SK-N-SH (cell line): ENCODE measurements at regions not wholly inside any gene's neighbourhood (a gene's known extent, or its start where the extent isn't known, plus 50 kb on each side); places are given as distances from the start of the nearest gene placed in this dataset.
"Not testable (repeated sequence)": the region's sequence is repeated elsewhere in the genome, so short reads cannot be mapped to it uniquely, and the experiment has no call there.

Source experiments
- CTCF ChIA-PET: fragments of 300-600, 350-600 bp; formaldehyde crosslinking; extraction: SDS; loops from one replicate; lab custom pipeline; 2021; lab: Yijun Ruan, JAX
- POLR2A ChIA-PET: fragments of 350-600 bp; sonication (Branson Sonifier 250); formaldehyde crosslinking; extraction: SDS; loops from one replicate; lab custom pipeline; 2020; ENCODE audit warnings: antibody characterized with exemption, inconsistent platforms; lab: Yijun Ruan, JAX
- DNase-seq: peaks from one replicate; pipeline ENCODE4 v3.0.0; 2012
- H2AFZ ChIP-seq: fragments of 200-600 bp; sonication (generic); 2 replicates; pipeline ENCODE4 v1.8.1; 2016; ENCODE audit warnings: antibody characterized with exemption, mild to moderate bottlenecking, low read depth
- H3F3A ChIP-seq: fragments of 200-600 bp; sonication (generic); replicated peaks from 2 replicates; pipeline ENCODE3; 2016; ENCODE audit warnings: antibody characterized with exemption, mild to moderate bottlenecking; ENCODE audit not compliant: insufficient read depth
- H3K27ac ChIP-seq, 2 experiments: fragments of 200-500 bp in 1 of 2; fragments of 200-600 bp in 1 of 2; sonication (Bioruptor generic) in 1 of 2; sonication (generic), shearing (Covaris generic) in 1 of 2; 2 replicates each; pipeline versions ENCODE4 v1.5.1 to v1.6.1; 2014 to 2016; ENCODE audit warnings: low read depth in 2 of 2, inconsistent platforms in 1 of 2, low read length in 1 of 2, mild to moderate bottlenecking in 1 of 2, mixed read lengths in 1 of 2
- H3K27me3 ChIP-seq: fragments of 200-600 bp; sonication (generic), shearing (Covaris generic); 2 replicates; pipeline ENCODE4 v1.6.1; 2016; ENCODE audit warnings: mixed run types; ENCODE audit not compliant: insufficient read depth
- H3K36me3 ChIP-seq, 2 experiments: fragments of 200-500 bp in 1 of 2; fragments of 200-600 bp in 1 of 2; sonication (Bioruptor generic) in 1 of 2; sonication (generic) in 1 of 2; replicated peaks in 1 of 2; 2 replicates each; pipeline versions ENCODE3 to v1.5.1; 2014 to 2016; ENCODE audit warnings: low read length in 1 of 2, mild to moderate bottlenecking in 1 of 2; ENCODE audit not compliant: insufficient read depth in 2 of 2, control insufficient read depth in 1 of 2
- H3K4me1 ChIP-seq, 2 experiments: fragments of 200-500 bp in 1 of 2; fragments of 200-600 bp in 1 of 2; sonication (Bioruptor generic) in 1 of 2; sonication (generic), shearing (Covaris generic) in 1 of 2; 2 replicates each; pipeline versions ENCODE4 v1.5.1 to v1.6.1; 2014 to 2016; ENCODE audit warnings: low read depth in 1 of 2, low read length in 1 of 2, mixed run types in 1 of 2; ENCODE audit not compliant: insufficient read depth in 2 of 2, control insufficient read depth in 1 of 2
- H3K4me2 ChIP-seq: fragments of 200-600 bp; sonication (generic), shearing (Covaris generic); 2 replicates; pipeline ENCODE4 v1.6.1; 2017; ENCODE audit warnings: mixed run types
- H3K4me3 ChIP-seq, 2 experiments: fragments of 200-500 bp in 1 of 2; fragments of 200-600 bp in 1 of 2; sonication (Bioruptor generic) in 1 of 2; sonication (generic), shearing (Covaris generic) in 1 of 2; 2 replicates each; pipeline versions ENCODE4 v1.5.1 to v1.8.1; 2014 to 2016; ENCODE audit warnings: low read depth in 2 of 2, inconsistent platforms in 1 of 2, low read length in 1 of 2, mild to moderate bottlenecking in 1 of 2, mixed read lengths in 1 of 2, moderate library complexity in 1 of 2
- H3K79me2 ChIP-seq: fragments of 200-600 bp; sonication (generic); 2 replicates; pipeline ENCODE4 v1.8.1; 2017; ENCODE audit warnings: mild to moderate bottlenecking; ENCODE audit not compliant: insufficient read depth
- H3K9ac ChIP-seq: fragments of 200-600 bp; sonication (generic); 2 replicates; pipeline ENCODE4 v1.6.1; 2017; ENCODE audit warnings: mixed run types
- H3K9me2 ChIP-seq: fragments of 200-600 bp; sonication (generic); 2 replicates; pipeline ENCODE4 v1.6.1; 2017; ENCODE audit warnings: mixed run types
- H3K9me3 ChIP-seq: fragments of 200-600 bp; sonication (generic); 2 replicates; pipeline ENCODE4 v1.6.1; 2017; ENCODE audit warnings: mixed run types, mild to moderate bottlenecking, moderate library complexity
- H4K20me1 ChIP-seq: fragments of 200-600 bp; sonication (generic); 2 replicates; pipeline ENCODE4 v1.6.1; 2017; ENCODE audit warnings: mild to moderate bottlenecking, mixed run types; ENCODE audit not compliant: insufficient read depth
- CHD2 ChIP-seq: fragments of 150-350 bp; IDR thresholded peaks from 2 replicates; pipeline ENCODE4 v1.6.1; 2018; ENCODE audit warnings: low read length; ENCODE audit not compliant: partially characterized antibody
- CTCF ChIP-seq: fragments of 200-600 bp; sonication (generic); IDR thresholded peaks from 2 replicates; pipeline ENCODE4 v1.6.1; 2017; ENCODE audit warnings: antibody characterized with exemption, mild to moderate bottlenecking, moderate library complexity
- ELF1 ChIP-seq: IDR thresholded peaks from 2 replicates; pipeline ENCODE4 v1.4.0; 2012
- GABPA ChIP-seq: IDR thresholded peaks from 2 replicates; pipeline ENCODE4 v1.4.0; 2012; ENCODE audit warnings: low read depth, mild to moderate bottlenecking
- GATA2 ChIP-seq: sonication (generic); formaldehyde crosslinking; IDR thresholded peaks from 2 replicates; pipeline ENCODE4 v1.5.0; 2020; ENCODE audit warnings: mild to moderate bottlenecking, missing genetic modification reagents
- IRF3 ChIP-seq: fragments of 150-350 bp; IDR thresholded peaks from 2 replicates; pipeline ENCODE4 v1.6.1; 2016; ENCODE audit warnings: mild to moderate bottlenecking, low read depth, low read length
- MXI1 ChIP-seq: IDR thresholded peaks from 2 replicates; pipeline ENCODE4 v1.6.1; 2012; ENCODE audit warnings: mild to moderate bottlenecking, low read depth, low read length, improper control_type of control experiment
- NFIC ChIP-seq: IDR thresholded peaks from 2 replicates; pipeline ENCODE4 v1.4.0; 2012; ENCODE audit warnings: borderline replicate concordance
- REST ChIP-seq: IDR thresholded peaks from 2 replicates; pipeline ENCODE4 v1.6.1; 2012; ENCODE audit warnings: mild to moderate bottlenecking, low read depth, low read length, moderate library complexity
- RFX5 ChIP-seq: IDR thresholded peaks from 2 replicates; pipeline ENCODE4 v1.6.1; 2012; ENCODE audit warnings: mild to moderate bottlenecking, improper control_type of control experiment, low read length
- SIN3A ChIP-seq: IDR thresholded peaks from 2 replicates; pipeline ENCODE4 v1.6.1; 2012; ENCODE audit warnings: low read depth, mild to moderate bottlenecking, low read length, moderate library complexity, borderline replicate concordance
- USF1 ChIP-seq: IDR thresholded peaks from 2 replicates; pipeline ENCODE4 v1.4.0; 2012; ENCODE audit warnings: low read depth, borderline replicate concordance
- YY1 ChIP-seq: IDR thresholded peaks from 2 replicates; pipeline ENCODE4 v1.4.0; 2012; ENCODE audit warnings: low read depth, mild to moderate bottlenecking
- WGBS: methylation state at CpG from one replicate; pipeline ENCODE4 v1.1.6; 2017; ENCODE audit warnings: low lambda C conversion rate; 5-methylcytosine and 5-hydroxymethylcytosine counted together

- no peak for TF ChIP-seq RFX5
These were observed 129.0 kb upstream of the SRSF6 start (continued) for GRCh38 chr20:43328697-43329096.

GRCh38 chr20:43327234-43327633 lies 130.5 kb upstream of the SRSF6 start:
- H3K9me3 ChIP-seq, H3K36me3 ChIP-seq, H3K4me2 ChIP-seq, H3K9me2 ChIP-seq, H3K79me2 ChIP-seq, POLR2A ChIA-PET, H2AFZ ChIP-seq, H3F3A ChIP-seq, H3K9ac ChIP-seq, DNase-seq, H3K4me1 ChIP-seq, H3K27me3 ChIP-seq, H3K27ac ChIP-seq, CTCF ChIA-PET, H4K20me1 ChIP-seq, H3K4me3 ChIP-seq: not testable (repeated sequence)
- WGBS, result 61% methylated on average over 4 of the region's 4 CpGs

GRCh38 chr20:43325926-43326325 lies 131.8 kb upstream of the SRSF6 start:
- no peak for DNase-seq
- Histone ChIP-seq H3K9me2 (no peaks in the 10 kb centered on the region), H3K9ac (no peak overlapping the region), H3K9me3 (no peaks in the 10 kb centered on the region), H3K4me2 (no peak overlapping the region), H3K79me2 (no peaks in the 10 kb centered on the region), H2AFZ (no peak overlapping the region), H4K20me1 (no peaks in the 10 kb centered on the region), H3K4me1 (no peaks in the 10 kb centered on the region; a peak in 1 of 4 replicates), H3K36me3 (no peaks in the 10 kb centered on the region), H3K4me3 (no peak overlapping the region), H3K27ac (no peak overlapping the region), H3F3A (no peaks in the 10 kb centered on the region), H3K27me3 (no peaks in the 10 kb centered on the region)
- CTCF ChIA-PET, result no interaction called here
- POLR2A ChIA-PET, result no interaction called here
- 12% methylated on average over 3 of the region's 3 CpGs for WGBS
- TF ChIP-seq RFX5 (no peak), CHD2 (no peak), IRF3 (no peak), GATA2 (CRISPR knock-in tag) (no peak), SIN3A (no peak), NFIC (no peak), ELF1 (no peak), REST (no peak), MXI1 (no peak), GABPA (no peak), USF1 (no peak), YY1 (no peak), CTCF (no peak)
